H1 (cell line): ENCODE measurements at regions not wholly inside any gene's neighbourhood (a gene's known extent, or its start where the extent isn't known, plus 50 kb on each side); places are given as distances from the start of the nearest gene placed in this dataset.

Source experiments
- BACH1 ChIP-seq: IDR thresholded peaks from 2 replicates; pipeline ENCODE4 v1.6.1; 2012; ENCODE audit warnings: low read length, improper control_type of control experiment
- JUN ChIP-seq: IDR thresholded peaks from 2 replicates; pipeline ENCODE4 v1.6.1; 2011; ENCODE audit warnings: low read depth, mild to moderate bottlenecking, improper control_type of control experiment, low read length
- SP4 ChIP-seq: IDR thresholded peaks from 2 replicates; pipeline ENCODE4 v1.6.1; 2012; ENCODE audit warnings: low read length, inconsistent platforms
- TAF1 ChIP-seq: IDR thresholded peaks from 2 replicates; pipeline ENCODE4 v1.6.1; 2011; ENCODE audit warnings: mild to moderate bottlenecking, low read depth, low read length

DNA sequence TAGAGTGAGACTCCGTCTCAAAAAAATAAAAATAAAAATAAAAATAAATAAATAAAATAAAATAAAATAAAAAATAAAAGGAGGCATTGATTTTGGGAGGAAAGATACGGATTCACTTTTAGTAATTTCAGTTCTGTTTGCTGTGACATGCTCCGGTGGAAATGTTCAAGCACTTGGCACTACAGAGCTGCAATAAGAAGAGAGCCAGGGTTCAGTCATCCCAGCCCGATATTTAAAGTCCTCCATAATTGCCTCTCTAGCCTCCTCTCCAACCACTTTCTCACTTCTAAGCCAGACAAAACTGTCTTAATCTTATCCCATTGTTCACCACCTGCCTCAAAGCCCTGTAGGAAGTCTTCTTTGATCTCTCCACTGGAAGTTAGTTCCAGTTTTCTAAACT, 55.0 kb upstream of the MACF1 start (continued):
- TF ChIP-seq TAF1 (no peak), JUN (no peak), BACH1 (no peak), SP4 (no peak)
- TF ChIP-seq, all 59 proteins: peak for 0
